GM12878 (cell line): ENCODE measurements at regions not wholly inside any gene's neighbourhood (a gene's known extent, or its start where the extent isn't known, plus 50 kb on each side); places are given as distances from the start of the nearest gene placed in this dataset.

ENCODE experiments used
- ATAC-seq: fragments of 200-7000 bp; cut with Tn5 transposase; 3 replicates; pipeline ENCODE4 v1.9.1; 2020; ENCODE audit warnings: mild to moderate bottlenecking, moderate library complexity
- BruUV-seq: library from RNA; stranded (reverse); fragments of 400-500 nt; replicated peaks from 2 replicates; lab custom pipeline; 2021; lab: Mats Ljungman, UMichigan
- CTCF ChIA-PET: fragments of 300-600 bp; sonication (Branson Sonifier 250); formaldehyde crosslinking; extraction: SDS; loops from one replicate; lab custom pipeline; 2021; ENCODE audit warnings: inconsistent platforms; lab: Yijun Ruan, JAX
- POLR2A ChIA-PET: fragments of 350-600 bp; formaldehyde crosslinking; extraction: SDS; loops from one replicate; lab custom pipeline; 2021; ENCODE audit warnings: inconsistent platforms; lab: Charles Lee
- RAD21 ChIA-PET: fragments of 300-600 bp; sonication (Branson Sonifier 250); formaldehyde crosslinking; loops from one replicate; lab custom pipeline; 2023; ENCODE audit warnings: antibody characterized with exemption; ENCODE audit not compliant: unreplicated experiment; lab: Charles Lee
- SMC1A ChIA-PET: fragments of 300-600 bp; sonication (Branson Sonifier 250); formaldehyde crosslinking; loops from one replicate; lab custom pipeline; 2023; ENCODE audit not compliant: unreplicated experiment, uncharacterized antibody; lab: Charles Lee
- DNase-seq: peaks from one replicate; pipeline ENCODE4 v3.0.0-alpha.2; 2011; ENCODE audit warnings: low read depth, low spot score
- FAIRE-seq: peaks from 3 replicates; lab custom pipeline; 2011; peaks lifted over from hg19 to GRCh38; lab: Jason Lieb, UNC
- H2AFZ ChIP-seq: 2 replicates; pipeline ENCODE4 v1.6.0; 2011; ENCODE audit warnings: low read depth, low read length, control low read depth; ENCODE audit not compliant: control insufficient read depth
- H3K27ac ChIP-seq: 2 replicates; pipeline ENCODE4 v1.5.1; 2011; ENCODE audit warnings: control low read depth; ENCODE audit not compliant: control insufficient read depth, insufficient read depth
- H3K27me3 ChIP-seq, 2 experiments: replicated peaks in 1 of 2; 2 replicates each; pipeline versions ENCODE4 v1.6.0 to v1.6.1; 2011; ENCODE audit warnings: low read length in 1 of 2; ENCODE audit not compliant: control insufficient read depth in 2 of 2, insufficient read depth in 2 of 2
- H3K36me3 ChIP-seq, 2 experiments: 2 replicates each; pipeline ENCODE4 v1.5.1; 2011; ENCODE audit warnings: low read length in 1 of 2; ENCODE audit not compliant: control insufficient read depth in 2 of 2, insufficient read depth in 2 of 2
- H3K4me1 ChIP-seq: 2 replicates; pipeline ENCODE4 v1.6.1; 2011; ENCODE audit warnings: mild to moderate bottlenecking, low read length, moderate library complexity, mixed read lengths; ENCODE audit not compliant: control insufficient read depth, insufficient read depth
- H3K4me2 ChIP-seq: 2 replicates; pipeline ENCODE4 v1.6.0; 2011; ENCODE audit warnings: control low read depth; ENCODE audit not compliant: control insufficient read depth, insufficient read depth
- H3K4me3 ChIP-seq: fragments of 200-600 bp; sonication (generic); 2 replicates; pipeline ENCODE4 v1.5.1; 2016
- H3K79me2 ChIP-seq: 2 replicates; pipeline ENCODE4 v1.6.0; 2011; ENCODE audit warnings: low read length; ENCODE audit not compliant: control insufficient read depth, insufficient read depth
- H3K9ac ChIP-seq: 2 replicates; pipeline ENCODE4 v1.8.0; 2011; ENCODE audit warnings: low read length, control low read depth, mixed read lengths; ENCODE audit not compliant: control insufficient read depth, insufficient read depth
- H3K9me3 ChIP-seq: replicated peaks from 3 replicates; pipeline ENCODE4 v1.5.1; 2011; ENCODE audit warnings: mild to moderate bottlenecking, low read length; ENCODE audit not compliant: control insufficient read depth, insufficient read depth
- H4K20me1 ChIP-seq: 2 replicates; pipeline ENCODE4 v1.6.0; 2011; ENCODE audit not compliant: control insufficient read depth, insufficient read depth
- BRCA1 ChIP-seq: IDR thresholded peaks from 2 replicates; pipeline ENCODE4 v1.6.1; 2011; ENCODE audit warnings: low read depth, low read length, improper control_type of control experiment
- CUX1 ChIP-seq: IDR thresholded peaks from 2 replicates; pipeline ENCODE4 v1.6.1; 2012; ENCODE audit warnings: improper control_type of control experiment, low read depth, low read length; ENCODE audit not compliant: insufficient replicate concordance
- GATAD2B ChIP-seq: fragments of 450-650 bp; conservative IDR thresholded peaks from 2 replicates; pipeline ENCODE4 v1.6.1; 2017; ENCODE audit warnings: low read depth, mild to moderate bottlenecking, moderate library complexity
- IKZF1 ChIP-seq: fragments of 450-650 bp; conservative IDR thresholded peaks from 2 replicates; pipeline ENCODE4 v1.6.1; 2017; ENCODE audit warnings: antibody characterized with exemption, mild to moderate bottlenecking
- MEF2B ChIP-seq: fragments of 450-650 bp; IDR thresholded peaks from 2 replicates; pipeline ENCODE4 v1.6.1; 2018; ENCODE audit warnings: mild to moderate bottlenecking, moderate library complexity; ENCODE audit not compliant: partially characterized antibody, poor library complexity, severe bottlenecking
- PAX5 ChIP-seq: IDR thresholded peaks from 2 replicates; pipeline ENCODE4 v1.6.1; 2011; ENCODE audit warnings: low read depth, low read length, borderline replicate concordance
- PML ChIP-seq: IDR thresholded peaks from 2 replicates; pipeline ENCODE4 v1.6.1; 2012; ENCODE audit warnings: low read length, inconsistent platforms
- RELA ChIP-seq: fragments of 450-650 bp; IDR thresholded peaks from 2 replicates; pipeline ENCODE4 v1.8.0; 2014; ENCODE audit warnings: borderline replicate concordance; ENCODE audit not compliant: partially characterized antibody
- SREBF1 ChIP-seq: IDR thresholded peaks from 2 replicates; pipeline ENCODE4 v1.6.1; 2012; ENCODE audit warnings: mild to moderate bottlenecking, low read length
- TCF7 ChIP-seq: IDR thresholded peaks from 2 replicates; pipeline ENCODE4 v1.6.1; 2014; ENCODE audit warnings: antibody characterized with exemption, borderline replicate concordance
- USF2 ChIP-seq: IDR thresholded peaks from 2 replicates; pipeline ENCODE4 v1.6.1; 2011; ENCODE audit warnings: low read depth, low read length, improper control_type of control experiment, borderline replicate concordance
- ZNF207 ChIP-seq: fragments of 450-650 bp; IDR thresholded peaks from 2 replicates; pipeline ENCODE4 v1.6.1; 2014; ENCODE audit warnings: antibody characterized with exemption, mild to moderate bottlenecking, borderline replicate concordance
- ZNF622 ChIP-seq: fragments of 450-650 bp; IDR thresholded peaks from 2 replicates; pipeline ENCODE4 v1.6.1; 2017; ENCODE audit warnings: mild to moderate bottlenecking, inconsistent platforms
- ZZZ3 ChIP-seq: IDR thresholded peaks from 2 replicates; pipeline ENCODE4 v1.6.1; 2011; ENCODE audit warnings: low read depth; ENCODE audit not compliant: control insufficient read depth, insufficient read length
- WGBS: methylation state at CpG from one replicate; pipeline ENCODE4 v1.1.6; 2016; ENCODE audit warnings: low lambda C conversion rate; ENCODE audit not compliant: insufficient replicate concordance, insufficient coverage; ENCODE audit errors: missing lambda C conversion rate; 5-methylcytosine and 5-hydroxymethylcytosine counted together
- in situ Hi-C: fragments of 300-500 bp; cut with MboI; formaldehyde crosslinking; loops from 9 replicates; pipeline ENCODE4 v1.14.3; 2018; ENCODE audit warnings: mixed read lengths
- intact Hi-C: fragments of 100-400 bp; cut with micrococcal nuclease; formaldehyde crosslinking; loops from one replicate; pipeline ENCODE4 v1.14.2; 2022; ENCODE audit not compliant: unreplicated experiment

- no peak for TF ChIP-seq ZZZ3
- TF ChIP-seq, all 136 proteins: peak for 0
Measured at GRCh38 chr14:96727980-96728717, 69.0 kb upstream of the VRK1 start (continued).

GRCh38 chr14:96729889-96730288 lies 67.3 kb upstream of the VRK1 start:
- ChIA-PET SMC1A (no interaction called here), POLR2A (no interaction called here), RAD21 (no interaction called here), CTCF (interaction anchor here (1.8 kb wide), 1 partner anchor 11 kb away, joined by 11 read pairs; no protein-coding TSS in a partner anchor)
- ATAC-seq: no peak
- H2AFZ ChIP-seq: no peak overlapping the region
- H3K36me3 ChIP-seq: no peaks in the 10 kb centered on the region
- H3K4me1 ChIP-seq: peaks cover 4% of the 10 kb centered on the region; the same call in 1 of the 2 replicates
- H3K79me2 ChIP-seq: no peaks in the 10 kb centered on the region
- FAIRE-seq: no peak
- no TSS peak for BruUV-seq
- no peak overlapping the region for H3K27ac ChIP-seq
- no peak overlapping the region for H3K4me2 ChIP-seq
- in situ Hi-C loops (no loop called here), intact Hi-C loops (no loop called here)
- H3K4me3 ChIP-seq: no peak overlapping the region
- no peak overlapping the region for H3K9ac ChIP-seq
- DNase-seq: no peak
- no peaks in the 10 kb centered on the region for H3K9me3 ChIP-seq
- peaks cover 2 to 4% of the 10 kb centered on the region in 2 experiments; a peak in 1 of 4 replicates for H3K27me3 ChIP-seq
- no peaks in the 10 kb centered on the region for H4K20me1 ChIP-seq
- 62% methylated on average over 4 of the region's 4 CpGs for WGBS
- TF ChIP-seq ZNF622 (no peak), ZNF207 (no peak), PML (no peak), PAX5 (no peak), RELA (no peak), GATAD2B (no peak), BRCA1 (no peak), TCF7 (no peak), CUX1 (no peak), USF2 (no peak), IKZF1 (no peak), SREBF1 (no peak), MEF2B (no peak)
